Stimulated activated CD8-positive, alpha-beta memory T cell treated with anti-CD3 and anti-CD28 coated beads, Interleukin-15, amount 100 ng/mL, for 4 hours (primary cell): ENCODE measurements at regions not wholly inside any gene's neighbourhood (a gene's known extent, or its start where the extent isn't known, plus 50 kb on each side); places are given as distances from the start of the nearest gene placed in this dataset.
"Not testable (repeated sequence)": the region's sequence is repeated elsewhere in the genome, so short reads cannot be mapped to it uniquely, and the experiment has no call there.

ENCODE experiments used
- DNase-seq, 2 donors: peaks; one replicate each; pipeline ENCODE4 v3.0.0-alpha.2; 2020; ENCODE audit warnings: low read depth in 2 of 2

GRCh38 chr20:5660756-5661155, 50.0 kb upstream of the GPCPD1 start:
- not testable (repeated sequence) for DNase-seq
